HUES64 (cell line): ENCODE measurements at regions not wholly inside any gene's neighbourhood (a gene's known extent, or its start where the extent isn't known, plus 50 kb on each side); places are given as distances from the start of the nearest gene placed in this dataset.

ENCODE experiments used
- H3K27ac ChIP-seq: 2 replicates; pipeline ENCODE4 v1.7.0; 2013; ENCODE audit warnings: low read depth, low read length, inconsistent platforms
- H3K27me3 ChIP-seq: 2 replicates; pipeline ENCODE4 v1.6.1; 2013; ENCODE audit warnings: mild to moderate bottlenecking, low read length; ENCODE audit not compliant: insufficient read depth
- H3K36me3 ChIP-seq: 2 replicates; pipeline ENCODE4 v1.6.1; 2013; ENCODE audit warnings: mild to moderate bottlenecking, low read length; ENCODE audit not compliant: insufficient read depth
- H3K4me1 ChIP-seq: 2 replicates; pipeline ENCODE4 v1.6.1; 2013; ENCODE audit warnings: mild to moderate bottlenecking, low read length, moderate library complexity; ENCODE audit not compliant: insufficient read depth
- H3K4me3 ChIP-seq: 2 replicates; pipeline ENCODE4 v1.5.1; 2013; ENCODE audit warnings: mild to moderate bottlenecking, low read length, moderate library complexity
- H3K9ac ChIP-seq: 2 replicates; pipeline ENCODE4 v1.6.1; 2013; ENCODE audit warnings: mild to moderate bottlenecking, low read depth, low read length
- H3K9me3 ChIP-seq: 2 replicates; pipeline ENCODE4 v1.6.1; 2013; ENCODE audit warnings: low read depth, low read length; ENCODE audit not compliant: insufficient read depth
- WGBS: fragments of 150-250, 120-280 bp; methylation state at CpG from one replicate; pipeline ENCODE4 v1.1.7; 2013; ENCODE audit warnings: missing lambda C conversion rate; 5-methylcytosine and 5-hydroxymethylcytosine counted together

DNA sequence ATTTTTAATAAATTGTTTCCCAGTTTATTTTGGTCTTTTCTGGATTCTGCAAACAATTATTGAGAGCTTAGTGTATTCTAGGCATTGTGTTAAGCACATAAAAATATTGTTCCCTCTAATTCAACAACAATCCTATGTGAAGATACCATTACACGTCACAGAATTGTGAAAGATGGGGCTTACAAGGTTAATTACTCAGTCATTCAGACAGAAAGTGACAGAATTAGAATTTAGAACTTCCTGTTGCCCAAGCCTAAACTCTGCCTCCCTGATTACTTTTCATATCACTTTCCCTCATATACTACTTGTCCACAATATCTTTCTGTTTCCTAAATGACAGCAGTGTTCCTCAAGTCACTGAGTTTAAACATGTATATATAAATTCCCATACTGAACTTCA lies 186.7 kb upstream of the VEGFC start:
- 100% methylated on average over 1 of the region's 1 CpG for WGBS
- H3K27ac ChIP-seq: no peak overlapping the region
- no peak overlapping the region for H3K9ac ChIP-seq
- no peaks in the 10 kb centered on the region for H3K9me3 ChIP-seq
- no peaks in the 10 kb centered on the region for H3K27me3 ChIP-seq
- no peaks in the 10 kb centered on the region for H3K4me1 ChIP-seq
- no peaks in the 10 kb centered on the region for H3K36me3 ChIP-seq
- no peak overlapping the region for H3K4me3 ChIP-seq

DNA sequence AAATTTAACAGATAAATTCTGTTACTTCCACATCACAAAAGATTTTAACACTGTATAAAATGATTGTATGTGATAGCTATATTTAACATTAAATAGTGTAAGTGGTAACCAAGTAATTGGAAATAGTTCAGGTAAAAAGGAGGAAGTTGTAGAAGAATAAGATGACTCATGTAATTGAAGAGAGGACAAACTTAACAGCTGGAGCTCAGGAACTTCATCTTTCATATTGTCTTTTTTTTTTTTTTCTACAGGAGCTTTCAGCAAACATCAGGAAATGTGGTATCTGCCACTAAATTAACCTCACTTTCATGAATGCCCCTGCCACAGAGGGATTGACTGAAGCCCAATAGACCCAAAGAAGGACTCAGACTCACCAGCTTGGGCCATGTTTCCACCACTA lies 188.4 kb upstream of the VEGFC start:
- H3K4me3 ChIP-seq: no peak overlapping the region
- H3K27ac ChIP-seq: no peak overlapping the region
- no peaks in the 10 kb centered on the region for H3K36me3 ChIP-seq
- no peaks in the 10 kb centered on the region for H3K27me3 ChIP-seq
- H3K9ac ChIP-seq: no peak overlapping the region
- no peaks in the 10 kb centered on the region for H3K9me3 ChIP-seq
- no peaks in the 10 kb centered on the region for H3K4me1 ChIP-seq

DNA sequence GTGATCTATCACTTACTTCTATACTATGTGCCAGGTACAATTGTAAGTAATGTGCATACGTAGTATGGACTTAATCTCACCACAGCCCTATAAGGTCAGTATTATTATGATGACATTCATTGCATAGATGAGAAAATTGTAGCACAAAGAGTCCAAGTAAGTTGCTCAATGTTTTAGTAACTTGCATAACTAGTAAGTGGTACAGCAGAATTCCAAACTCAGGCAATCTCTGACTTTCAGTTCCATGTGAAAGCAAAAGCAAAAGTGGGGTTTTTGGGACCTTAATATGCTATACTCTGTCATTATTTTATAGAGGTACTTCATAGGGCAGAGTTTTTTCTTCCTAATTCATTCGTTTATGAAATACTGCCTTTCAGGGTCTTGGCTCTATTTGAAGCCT lies 188.8 kb upstream of the VEGFC start:
- 91% methylated on average over 2 of the region's 2 CpGs for WGBS
- Histone ChIP-seq H3K9ac (no peak overlapping the region), H3K36me3 (no peaks in the 10 kb centered on the region), H3K9me3 (no peaks in the 10 kb centered on the region), H3K27ac (no peak overlapping the region), H3K4me3 (no peak overlapping the region), H3K27me3 (no peaks in the 10 kb centered on the region), H3K4me1 (no peaks in the 10 kb centered on the region)

DNA sequence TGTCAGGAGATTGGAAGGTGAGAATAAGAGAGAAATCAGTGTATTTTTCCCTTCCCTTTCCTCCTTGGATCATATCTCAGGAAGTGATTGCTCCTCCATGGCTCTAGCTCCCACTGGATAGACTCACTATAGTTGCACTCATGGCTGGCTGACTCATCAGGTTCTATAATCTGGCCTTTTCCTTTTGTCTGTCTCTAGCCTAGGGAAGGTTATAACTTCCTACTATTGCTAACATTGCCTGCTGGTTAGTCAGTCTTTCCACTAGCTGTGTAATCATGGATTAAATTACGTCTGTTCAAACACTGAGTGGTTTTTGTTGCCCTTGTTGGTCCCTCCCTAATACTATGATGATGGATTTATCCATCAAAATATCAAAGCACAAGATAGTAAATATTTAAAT lies 195.5 kb upstream of the VEGFC start:
- H3K9me3 ChIP-seq: no peaks in the 10 kb centered on the region
- H3K9ac ChIP-seq: no peak overlapping the region
- no peaks in the 10 kb centered on the region for H3K4me1 ChIP-seq
- no peaks in the 10 kb centered on the region for H3K27me3 ChIP-seq
- no CpG with 5 or more reads among the region's 1 CpG for WGBS
- H3K36me3 ChIP-seq: no peaks in the 10 kb centered on the region
- no peak overlapping the region for H3K4me3 ChIP-seq
- no peak overlapping the region for H3K27ac ChIP-seq

DNA sequence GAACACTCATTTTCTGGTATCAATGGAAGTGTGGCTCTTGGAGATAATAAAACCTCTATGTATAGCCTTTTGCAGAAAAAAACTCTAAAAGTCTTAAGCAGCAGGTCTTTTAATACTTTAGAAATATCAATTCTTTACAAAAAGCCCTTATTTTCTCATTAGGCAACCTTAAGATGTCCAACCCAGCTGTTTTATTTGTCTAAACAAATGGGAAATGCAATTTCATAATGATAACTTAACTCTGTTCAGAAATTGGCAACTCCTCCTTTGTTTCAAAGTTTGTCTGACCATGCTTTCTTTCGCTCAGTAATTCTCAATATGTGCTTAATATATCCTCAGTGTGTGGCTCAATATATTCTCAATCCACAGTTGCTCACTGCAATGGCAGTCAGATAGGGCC lies 196.5 kb upstream of the VEGFC start:
- 100% methylated on average over 1 of the region's 1 CpG for WGBS
- Histone ChIP-seq H3K9me3 (no peaks in the 10 kb centered on the region), H3K4me3 (no peak overlapping the region), H3K9ac (no peak overlapping the region), H3K36me3 (no peaks in the 10 kb centered on the region), H3K27ac (no peak overlapping the region), H3K4me1 (no peaks in the 10 kb centered on the region), H3K27me3 (no peaks in the 10 kb centered on the region)

DNA sequence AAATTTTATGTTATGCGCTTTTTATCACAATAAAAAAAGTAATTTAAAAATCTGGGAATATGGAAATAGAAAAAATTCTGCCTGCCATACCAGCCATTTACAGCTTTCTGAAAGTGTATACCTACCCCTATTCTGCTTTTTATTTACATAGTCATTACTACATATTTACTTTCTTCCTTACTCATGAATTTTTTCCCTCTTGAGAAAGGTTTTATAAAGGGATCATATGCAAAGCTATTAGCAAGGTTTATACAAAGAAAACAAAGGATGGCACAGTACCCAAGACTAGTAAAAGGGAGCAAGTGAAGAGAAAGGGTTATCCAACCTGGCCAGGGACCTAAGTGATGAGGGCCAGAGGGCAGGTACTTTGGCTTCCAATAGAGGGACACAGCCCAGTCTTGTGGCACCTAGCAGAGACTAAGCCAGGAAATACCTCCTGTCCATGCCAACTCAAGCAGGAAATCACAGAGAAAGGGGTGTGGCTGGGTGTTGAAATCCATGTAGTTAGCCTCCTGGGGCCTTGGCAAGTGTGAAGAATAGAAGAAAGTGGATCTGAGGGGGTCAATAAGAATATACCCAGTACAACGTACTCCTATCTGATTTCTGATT lies 207.3 kb upstream of the VEGFC start:
- H3K27ac ChIP-seq: no peak overlapping the region
- H3K9ac ChIP-seq: no peak overlapping the region
- no peaks in the 10 kb centered on the region for H3K36me3 ChIP-seq
- no peaks in the 10 kb centered on the region for H3K27me3 ChIP-seq
- no peaks in the 10 kb centered on the region for H3K9me3 ChIP-seq
- WGBS: 89% methylated on average over 1 of the region's 2 CpGs
- no peaks in the 10 kb centered on the region for H3K4me1 ChIP-seq
- no peak overlapping the region for H3K4me3 ChIP-seq

DNA sequence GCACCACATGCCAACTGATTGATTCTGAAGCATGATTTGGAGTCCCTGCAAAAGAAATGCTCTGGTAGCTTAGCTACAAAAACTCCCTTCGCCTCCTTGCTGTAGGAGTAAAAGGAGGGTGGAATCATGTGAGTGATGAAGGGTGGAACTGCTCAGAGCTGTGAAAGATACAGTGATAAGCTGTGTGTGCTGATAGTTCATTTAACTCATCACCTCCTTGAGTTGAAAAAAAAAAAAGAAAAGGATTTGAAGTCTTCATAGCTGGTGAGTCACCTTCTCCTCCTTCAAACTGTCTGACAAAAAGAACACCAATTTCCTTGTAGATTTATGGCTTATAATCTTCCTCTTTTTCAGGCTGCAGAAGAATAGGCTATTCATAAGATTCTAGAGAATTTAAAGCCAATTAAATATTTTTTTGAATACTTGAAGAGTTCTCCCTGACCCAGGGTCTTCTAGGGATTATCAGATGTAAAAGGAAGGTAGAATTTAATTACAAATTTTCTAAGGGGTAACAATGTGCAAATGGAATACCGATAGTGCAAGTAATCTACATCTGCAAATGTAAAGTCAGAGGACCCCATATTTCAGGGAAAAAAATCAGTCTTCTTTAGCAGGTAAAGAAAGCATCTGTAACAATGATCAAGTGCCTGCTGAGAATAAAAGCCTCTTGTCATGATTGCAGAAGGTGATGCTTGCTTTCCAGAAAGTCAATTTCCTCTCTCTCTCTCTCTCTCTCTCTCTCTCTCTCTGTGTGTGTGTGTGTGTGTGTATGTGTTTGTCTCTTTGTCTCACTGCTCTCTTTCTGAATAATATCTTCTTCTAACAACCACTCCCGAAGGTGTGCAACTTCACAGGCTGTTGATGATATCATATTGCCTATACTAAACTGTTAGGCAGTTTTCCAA lies 208.8 kb upstream of the VEGFC start:
- 96% methylated on average over 2 of the region's 3 CpGs for WGBS
- Histone ChIP-seq H3K9ac (no peak overlapping the region), H3K27ac (no peak overlapping the region)

DNA sequence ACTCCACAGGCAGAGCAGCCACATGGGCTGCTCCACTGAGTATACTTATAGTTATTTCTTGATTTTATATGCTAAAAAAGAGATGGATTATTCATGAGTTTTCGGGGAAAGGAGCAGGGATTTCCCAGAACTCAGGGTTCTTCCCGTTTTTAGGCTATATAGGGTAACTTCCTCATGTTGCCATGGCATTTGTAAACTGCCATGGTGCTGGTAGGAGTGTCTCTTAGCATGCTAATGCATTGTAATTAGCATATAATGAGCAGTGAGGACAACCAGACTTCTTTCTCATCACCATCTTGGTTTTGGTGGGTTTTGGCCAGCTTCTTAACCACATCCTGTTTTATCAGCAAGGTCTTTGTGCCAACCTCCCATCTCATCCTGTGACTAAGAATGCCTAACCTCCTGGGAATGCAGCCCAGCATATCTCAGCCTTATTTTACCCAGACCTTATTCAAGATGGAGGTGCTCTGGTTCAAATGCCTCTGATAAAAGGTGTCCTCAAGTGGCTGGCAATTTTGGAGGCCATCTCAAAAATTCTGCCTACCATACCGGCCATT lies 213.0 kb upstream of the VEGFC start:
- 87% methylated on average over 3 of the region's 3 CpGs for WGBS
- H3K9me3 ChIP-seq: no peaks in the 10 kb centered on the region
- no peaks in the 10 kb centered on the region for H3K27me3 ChIP-seq
- no peak overlapping the region for H3K4me3 ChIP-seq
- H3K27ac ChIP-seq: no peak overlapping the region
- H3K4me1 ChIP-seq: no peaks in the 10 kb centered on the region
- H3K36me3 ChIP-seq: no peaks in the 10 kb centered on the region
- H3K9ac ChIP-seq: no peak overlapping the region

More for the DNA sequence above, 208.8 kb upstream of the VEGFC start:
- Histone ChIP-seq H3K9me3 (no peaks in the 10 kb centered on the region), H3K4me1 (no peaks in the 10 kb centered on the region), H3K4me3 (no peak overlapping the region), H3K36me3 (no peaks in the 10 kb centered on the region), H3K27me3 (no peaks in the 10 kb centered on the region)

DNA sequence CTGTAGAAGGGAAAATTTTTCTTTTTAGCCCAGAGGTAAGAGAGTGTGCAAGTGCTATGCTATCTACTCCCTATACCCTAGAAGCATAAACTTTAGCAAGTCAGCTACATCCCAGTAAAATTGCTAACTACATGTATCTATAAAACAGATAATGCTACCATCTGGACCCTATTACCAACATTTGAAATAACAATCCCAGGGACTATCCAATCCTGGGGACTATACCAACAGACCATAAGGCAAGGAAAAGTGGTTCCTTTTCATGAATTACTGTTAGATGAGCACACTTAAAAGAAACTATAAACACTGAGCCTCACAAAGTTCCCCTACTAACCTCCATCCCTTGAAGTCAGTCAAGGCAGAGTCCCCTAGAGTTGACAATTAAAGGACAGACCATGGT lies 213.6 kb upstream of the VEGFC start:
- no peaks in the 10 kb centered on the region for H3K9me3 ChIP-seq
- no peak overlapping the region for H3K27ac ChIP-seq
- H3K4me1 ChIP-seq: no peaks in the 10 kb centered on the region
- H3K27me3 ChIP-seq: no peaks in the 10 kb centered on the region
- no peak overlapping the region for H3K9ac ChIP-seq
- H3K4me3 ChIP-seq: no peak overlapping the region
- no peaks in the 10 kb centered on the region for H3K36me3 ChIP-seq

DNA sequence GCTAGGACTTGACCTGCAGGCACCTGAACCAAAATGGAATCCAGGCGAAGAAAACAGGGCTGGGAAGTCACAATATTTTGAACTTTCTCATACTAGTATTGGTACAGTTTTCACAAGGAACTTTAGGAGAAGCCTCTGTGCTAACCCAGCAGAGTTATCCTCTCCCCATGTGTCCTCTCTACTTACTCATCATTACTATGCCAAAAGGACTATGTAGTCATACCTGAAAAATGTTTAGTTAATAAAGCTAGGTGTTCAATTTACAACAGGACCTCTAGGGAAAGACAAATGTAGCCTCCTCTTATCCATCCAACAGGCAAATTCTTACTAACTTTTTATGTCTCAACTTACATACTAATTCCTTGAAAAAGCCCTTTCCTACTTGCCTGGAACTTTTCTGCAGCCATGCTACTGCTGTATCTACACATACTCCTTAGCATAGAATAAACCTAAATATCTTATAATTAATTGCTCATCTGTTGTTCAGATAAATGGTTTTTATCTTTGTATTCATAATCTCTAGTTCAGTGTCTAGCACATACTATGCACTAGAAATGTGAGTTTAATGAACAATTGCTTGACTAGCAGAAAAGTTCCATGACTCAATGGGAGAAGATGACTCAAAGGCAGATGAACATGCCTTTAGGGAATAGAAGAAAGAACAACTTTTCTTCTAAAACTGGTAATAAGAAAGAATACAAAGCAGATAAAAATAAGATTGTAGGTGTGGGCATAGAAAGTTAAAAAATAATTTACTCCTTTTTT lies 215.5 kb upstream of the VEGFC start:
- no peak overlapping the region for H3K4me3 ChIP-seq
- H3K27ac ChIP-seq: no peak overlapping the region
- no peaks in the 10 kb centered on the region for H3K36me3 ChIP-seq
- WGBS: 71% methylated on average over 1 of the region's 1 CpG
- no peaks in the 10 kb centered on the region for H3K27me3 ChIP-seq
- H3K9me3 ChIP-seq: no peaks in the 10 kb centered on the region
- H3K9ac ChIP-seq: no peak overlapping the region
- H3K4me1 ChIP-seq: no peaks in the 10 kb centered on the region

DNA sequence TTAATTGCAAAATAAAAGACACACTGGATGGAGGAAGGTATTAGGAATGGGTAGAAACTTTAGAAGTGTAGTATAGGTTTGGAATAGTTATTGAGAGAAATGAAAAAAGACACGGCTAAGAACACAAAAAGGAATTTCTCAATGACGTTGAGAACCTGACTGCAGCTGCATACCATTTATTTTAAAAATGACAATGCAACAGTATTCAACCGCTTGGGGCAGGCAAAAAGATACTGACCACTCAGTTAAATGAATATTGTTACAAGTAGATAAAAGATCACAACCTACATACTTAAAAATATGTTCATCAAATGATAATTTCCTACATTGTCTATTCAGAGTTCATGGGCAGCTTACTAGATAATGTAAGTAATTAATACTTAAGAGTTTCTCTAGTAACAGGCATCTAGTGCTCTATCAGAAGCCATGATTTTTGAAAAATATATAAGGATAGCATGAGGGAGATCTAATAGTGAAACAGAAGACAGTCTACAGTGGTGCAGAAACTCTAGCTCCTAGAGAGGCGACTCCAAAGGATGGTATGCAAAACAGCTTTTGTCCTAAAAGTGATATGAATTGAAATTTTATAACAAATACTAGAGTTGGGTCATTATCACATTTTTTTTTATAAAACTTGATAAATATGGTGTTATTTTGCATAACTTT lies 216.2 kb upstream of the VEGFC start:
- no peak overlapping the region for H3K27ac ChIP-seq
- WGBS: 100% methylated on average over 4 of the region's 4 CpGs
- H3K9me3 ChIP-seq: no peaks in the 10 kb centered on the region
- no peaks in the 10 kb centered on the region for H3K4me1 ChIP-seq
- H3K27me3 ChIP-seq: no peaks in the 10 kb centered on the region
- no peak overlapping the region for H3K9ac ChIP-seq
- H3K36me3 ChIP-seq: no peaks in the 10 kb centered on the region
- H3K4me3 ChIP-seq: no peak overlapping the region
